Stimulated activated CD8-positive, alpha-beta memory T cell treated with anti-CD3 and anti-CD28 coated beads, Interleukin-7, amount 100 ng/mL, for 24 hours (primary cell): ENCODE measurements at regions not wholly inside any gene's neighbourhood (a gene's known extent, or its start where the extent isn't known, plus 50 kb on each side); places are given as distances from the start of the nearest gene placed in this dataset.
"Not testable (repeated sequence)": the region's sequence is repeated elsewhere in the genome, so short reads cannot be mapped to it uniquely, and the experiment has no call there.

Experiments used
- DNase-seq: peaks from one replicate; pipeline ENCODE4 v3.0.0-alpha.2; 2020; ENCODE audit warnings: low read depth

DNA sequence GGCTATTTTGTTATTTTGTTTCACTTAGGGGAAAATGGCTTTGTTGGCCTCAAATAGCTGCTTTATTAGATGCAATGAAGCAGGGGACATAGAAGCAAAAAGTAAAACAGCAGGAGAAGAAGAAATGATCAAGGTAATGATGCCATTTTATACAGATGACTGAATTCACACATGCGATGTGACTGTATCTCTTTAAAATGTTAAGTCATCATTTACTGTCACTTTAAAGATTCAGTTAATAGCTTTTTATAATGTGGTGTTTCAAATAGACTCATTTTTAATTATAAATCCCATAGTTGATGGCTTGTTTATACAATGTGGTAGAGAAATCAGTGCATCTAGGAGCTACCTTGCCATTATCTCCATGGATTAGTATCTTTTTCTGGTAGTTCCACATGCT, 863.9 kb upstream of the DEFB115 start:
- DNase-seq, result not testable (repeated sequence)

DNA sequence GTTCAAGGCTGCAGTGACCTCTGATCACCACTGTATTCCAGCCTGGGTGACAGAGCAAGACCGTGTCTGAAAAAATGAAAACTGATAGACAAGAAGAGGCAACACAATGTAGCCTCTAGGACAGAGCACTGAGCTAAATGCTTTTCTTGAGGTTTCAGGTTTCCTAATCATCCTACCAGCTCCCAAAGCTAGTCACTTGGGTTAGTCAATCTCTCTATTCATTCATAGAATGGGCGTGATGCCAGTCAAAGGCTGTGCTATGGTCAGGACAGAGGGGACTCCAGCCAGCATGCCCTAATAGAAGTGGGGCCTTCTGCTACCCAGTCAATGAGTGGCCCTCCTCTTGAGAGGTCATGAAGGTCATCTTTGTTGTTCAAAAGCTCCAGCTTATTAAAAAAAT, 860.4 kb upstream of the DEFB115 start:
- DNase-seq, result not testable (repeated sequence)

DNA sequence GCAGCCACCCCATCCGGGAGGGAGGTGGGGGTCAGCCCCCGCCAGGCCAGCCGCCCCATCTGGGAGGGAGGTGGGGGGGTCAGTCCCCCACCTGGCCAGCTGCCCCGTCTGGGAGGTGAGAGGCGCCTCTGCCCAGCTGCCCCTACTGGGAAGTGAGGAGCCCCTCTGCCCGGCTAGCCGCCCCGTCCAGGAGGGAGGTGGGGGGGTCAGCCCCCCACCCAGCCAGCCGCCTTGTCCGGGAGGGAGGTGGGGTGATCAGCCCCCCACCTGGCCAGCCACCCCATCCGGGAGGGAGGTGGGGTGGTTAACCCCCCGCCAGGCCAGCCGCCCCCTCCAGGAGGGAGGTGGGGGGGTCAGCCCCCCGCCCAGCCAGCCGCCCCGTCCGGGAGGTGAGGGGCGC, 852.4 kb upstream of the DEFB115 start:
- not testable (repeated sequence) for DNase-seq

DNA sequence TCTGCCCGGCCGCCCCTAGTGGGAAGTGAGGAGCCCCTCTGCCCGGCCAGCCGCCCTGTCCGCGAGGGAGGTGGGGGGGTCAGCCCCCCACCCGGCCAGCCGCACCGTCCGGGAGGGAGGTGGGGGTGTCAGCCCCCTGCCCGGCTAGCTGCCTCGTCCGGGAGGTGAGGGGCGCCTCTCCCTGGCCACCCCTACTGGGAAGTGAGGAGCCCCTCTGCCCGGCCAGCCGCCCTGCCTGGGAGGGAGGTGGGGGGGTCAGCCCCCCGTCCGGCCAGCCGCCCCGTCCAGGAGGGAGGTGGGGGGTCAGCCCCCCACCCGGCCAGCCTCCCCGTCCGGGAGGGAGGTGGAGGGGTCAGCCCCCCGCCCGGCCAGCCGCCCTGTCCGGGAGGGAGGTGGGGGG, 851.9 kb upstream of the DEFB115 start:
- not testable (repeated sequence) for DNase-seq

DNA sequence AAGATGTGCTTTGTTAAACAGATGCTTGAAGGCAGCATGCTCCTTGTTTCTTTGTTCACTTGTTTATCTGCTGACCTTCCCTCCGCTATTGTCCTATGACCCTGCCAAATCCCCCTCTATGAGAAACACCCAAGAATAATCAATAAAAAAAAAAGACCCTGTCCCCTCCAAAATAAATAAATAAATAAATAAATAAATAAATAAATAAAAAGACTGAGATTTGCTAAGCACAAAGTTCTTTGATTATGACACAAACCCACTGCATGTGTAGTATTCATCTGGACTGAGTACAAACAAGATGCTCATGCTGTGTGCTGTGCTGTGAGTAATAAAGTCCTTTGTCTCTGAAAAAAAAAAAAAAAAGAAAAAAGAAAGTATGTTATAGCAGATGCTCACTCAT, 851.1 kb upstream of the DEFB115 start:
- DNase-seq, result not testable (repeated sequence)

DNA sequence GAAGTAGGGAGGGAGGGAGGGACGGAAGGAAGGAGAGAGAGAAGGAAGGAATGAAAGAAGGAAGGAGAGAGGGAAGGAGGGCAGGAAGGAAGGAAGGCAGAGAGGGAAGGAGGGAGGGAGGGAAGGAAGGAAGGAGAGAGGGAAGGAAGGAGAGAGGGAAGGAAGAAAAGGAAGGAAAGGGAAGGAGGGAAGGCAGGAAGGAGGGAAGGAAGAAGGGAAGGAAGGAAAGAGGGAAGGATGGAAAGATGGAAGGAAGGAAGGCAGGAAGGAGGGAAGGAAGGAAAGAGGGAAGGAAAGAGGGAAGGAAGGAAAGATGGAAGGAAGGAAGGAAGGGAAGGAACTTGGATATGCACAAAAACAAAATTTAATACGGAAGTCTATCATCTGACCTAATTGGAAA, 844.5 kb upstream of the DEFB115 start:
- DNase-seq, result no peak

DNA sequence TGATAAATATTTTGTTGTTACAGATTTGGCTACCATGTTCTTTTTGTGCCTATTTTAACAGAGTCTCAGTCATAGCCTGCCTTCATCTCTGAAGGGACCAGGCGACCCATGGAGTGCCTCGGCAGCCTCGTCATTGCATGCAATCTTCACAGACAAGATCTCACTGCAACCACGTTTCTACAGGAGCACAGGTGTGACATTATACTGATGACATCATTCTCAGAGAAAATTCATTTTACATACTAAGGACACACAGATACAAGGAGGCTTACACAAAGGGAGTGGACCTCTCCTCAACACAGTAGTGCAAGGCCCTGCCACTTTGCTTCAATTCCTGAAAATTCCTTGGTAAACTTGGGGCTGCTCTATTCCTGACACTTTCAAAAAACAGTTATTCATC, 840.1 kb upstream of the DEFB115 start:
- DNase-seq, result not testable (repeated sequence)

DNA sequence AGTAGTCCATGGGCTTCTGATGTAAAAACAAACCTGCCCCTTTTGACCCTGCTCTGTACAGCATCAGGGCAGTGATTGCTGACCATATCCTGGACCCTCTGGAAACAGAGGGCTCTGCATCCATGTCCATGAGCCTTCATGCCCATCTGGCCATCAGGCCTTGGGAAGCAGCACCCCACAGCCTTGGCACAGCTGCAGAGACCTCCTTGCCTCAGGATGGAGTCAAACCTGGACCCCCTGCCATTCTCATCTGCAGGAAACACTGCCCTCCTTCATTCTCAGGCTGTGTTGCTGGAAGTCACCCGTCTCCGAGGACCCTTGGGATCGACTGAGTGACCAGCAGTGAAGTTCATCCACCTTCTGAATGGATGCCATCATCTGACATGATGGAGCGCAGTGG, 839.1 kb upstream of the DEFB115 start:
- not testable (repeated sequence) for DNase-seq

DNA sequence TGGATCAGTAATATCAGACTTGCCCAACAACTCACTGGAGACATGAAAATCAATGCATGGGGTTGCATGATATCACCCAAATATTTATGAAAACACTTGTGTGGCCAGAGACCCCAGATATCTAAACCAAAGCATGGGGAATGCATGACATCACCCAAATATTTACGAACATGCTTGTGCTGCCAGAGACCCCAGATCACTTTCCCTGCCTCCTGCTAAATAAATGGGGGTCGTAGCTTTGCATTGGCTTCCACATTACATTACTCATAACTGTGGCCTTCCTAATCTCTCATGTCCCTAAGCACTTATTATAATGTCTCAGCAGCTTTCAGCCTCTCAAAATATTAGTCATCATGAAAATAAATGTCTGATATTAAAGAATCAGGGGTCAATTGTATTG, 838.0 kb upstream of the DEFB115 start:
- no peak for DNase-seq

DNA sequence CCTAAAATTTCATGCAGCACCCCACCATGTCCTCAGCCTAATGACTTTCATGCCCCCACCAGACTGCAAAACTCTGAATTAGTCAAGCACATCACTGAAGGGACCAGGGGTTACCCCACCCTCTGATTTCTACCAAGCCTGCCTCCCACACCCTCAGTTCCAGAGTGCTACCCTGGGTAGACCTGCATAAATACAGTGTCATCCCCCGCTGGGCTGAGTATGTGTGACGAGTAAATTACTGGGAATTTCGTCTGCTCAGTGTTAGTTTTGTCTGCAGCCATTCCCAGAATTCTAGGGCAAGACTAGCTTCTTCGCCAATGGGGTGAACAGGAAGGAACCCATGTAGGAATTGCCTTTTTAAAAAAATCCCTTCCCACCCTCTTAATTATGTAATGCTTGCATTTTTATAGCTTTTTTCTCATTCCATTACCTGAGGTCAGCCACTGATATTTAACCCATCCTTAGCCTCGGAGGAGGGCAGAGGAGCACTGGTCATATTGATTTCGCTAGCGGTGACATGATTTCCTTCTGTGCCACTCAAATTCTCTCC, 837.5 kb upstream of the DEFB115 start:
- DNase-seq, result not testable (repeated sequence)
